SK-N-MC (cell line): ENCODE measurements at regions not wholly inside any gene's neighbourhood (a gene's known extent, or its start where the extent isn't known, plus 50 kb on each side); places are given as distances from the start of the nearest gene placed in this dataset.

Experiments
- EZH2 ChIP-seq: fragments of 200-600 bp; sonication (generic); IDR thresholded peaks from one replicate; pipeline ENCODE4 v1.6.1; 2017; ENCODE audit warnings: antibody characterized with exemption
- FOXP2 ChIP-seq: optimal IDR thresholded peaks from 2 replicates; pipeline ENCODE3; 2011; ENCODE audit warnings: mild to moderate bottlenecking, moderate library complexity; ENCODE audit not compliant: insufficient read depth; ENCODE audit errors: extremely low read length, control extremely low read depth
- POLR2AphosphoS5 ChIP-seq: IDR thresholded peaks from 2 replicates; pipeline ENCODE4 v1.6.1; 2012; ENCODE audit warnings: mild to moderate bottlenecking, low read depth, low read length, borderline replicate concordance

- TF ChIP-seq POLR2AphosphoS5 (no peak), EZH2 (no peak), FOXP2 (no peak)
These were observed 311.7 kb downstream of the YTHDC2 start for GRCh38 chr5:113825176-113825575.
